Retinal pigment epithelial cell (primary cell): ENCODE measurements at regions not wholly inside any gene's neighbourhood (a gene's known extent, or its start where the extent isn't known, plus 50 kb on each side); places are given as distances from the start of the nearest gene placed in this dataset.

Source experiments
- DNase-seq: peaks from one replicate; pipeline ENCODE4 v3.0.0-alpha.2; 2010; ENCODE audit warnings: low read depth
- H3K4me3 ChIP-seq: 2 replicates; pipeline ENCODE4 v1.5.1; 2011; ENCODE audit warnings: mild to moderate bottlenecking, low read length, control low read depth, moderate library complexity
- TF ChIP-seq, protein P1 (sequence below): conservative IDR thresholded peaks from 2 replicates; pipeline ENCODE4 v1.5.1; 2011; ENCODE audit warnings: low read depth, low read length, control low read depth, inconsistent platforms

DNA sequence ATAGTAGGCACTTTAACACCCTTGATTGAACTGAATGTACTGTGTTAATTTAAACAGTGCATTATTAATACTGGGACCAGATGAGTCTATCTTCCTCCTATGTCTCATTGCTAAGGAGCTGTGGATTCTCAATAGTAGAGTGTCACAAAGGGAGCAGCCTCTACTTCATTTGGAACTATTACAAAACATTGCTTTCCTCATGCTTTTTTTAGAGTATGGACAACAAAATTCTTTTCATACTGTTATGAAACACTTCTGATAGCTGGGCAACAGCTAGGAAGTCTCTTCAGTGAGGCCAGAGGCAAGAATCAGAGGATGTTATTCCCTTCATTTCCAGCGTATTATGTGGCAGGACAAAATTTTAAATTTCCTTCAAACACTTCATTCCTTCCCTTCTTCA, 160.8 kb downstream of the FBXO8 start:
- H3K4me3 ChIP-seq = no peak overlapping the region
- TF ChIP-seq, protein P1, sequence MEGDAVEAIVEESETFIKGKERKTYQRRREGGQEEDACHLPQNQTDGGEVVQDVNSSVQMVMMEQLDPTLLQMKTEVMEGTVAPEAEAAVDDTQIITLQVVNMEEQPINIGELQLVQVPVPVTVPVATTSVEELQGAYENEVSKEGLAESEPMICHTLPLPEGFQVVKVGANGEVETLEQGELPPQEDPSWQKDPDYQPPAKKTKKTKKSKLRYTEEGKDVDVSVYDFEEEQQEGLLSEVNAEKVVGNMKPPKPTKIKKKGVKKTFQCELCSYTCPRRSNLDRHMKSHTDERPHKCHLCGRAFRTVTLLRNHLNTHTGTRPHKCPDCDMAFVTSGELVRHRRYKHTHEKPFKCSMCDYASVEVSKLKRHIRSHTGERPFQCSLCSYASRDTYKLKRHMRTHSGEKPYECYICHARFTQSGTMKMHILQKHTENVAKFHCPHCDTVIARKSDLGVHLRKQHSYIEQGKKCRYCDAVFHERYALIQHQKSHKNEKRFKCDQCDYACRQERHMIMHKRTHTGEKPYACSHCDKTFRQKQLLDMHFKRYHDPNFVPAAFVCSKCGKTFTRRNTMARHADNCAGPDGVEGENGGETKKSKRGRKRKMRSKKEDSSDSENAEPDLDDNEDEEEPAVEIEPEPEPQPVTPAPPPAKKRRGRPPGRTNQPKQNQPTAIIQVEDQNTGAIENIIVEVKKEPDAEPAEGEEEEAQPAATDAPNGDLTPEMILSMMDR = no peak
- DNase-seq = no peak

DNA sequence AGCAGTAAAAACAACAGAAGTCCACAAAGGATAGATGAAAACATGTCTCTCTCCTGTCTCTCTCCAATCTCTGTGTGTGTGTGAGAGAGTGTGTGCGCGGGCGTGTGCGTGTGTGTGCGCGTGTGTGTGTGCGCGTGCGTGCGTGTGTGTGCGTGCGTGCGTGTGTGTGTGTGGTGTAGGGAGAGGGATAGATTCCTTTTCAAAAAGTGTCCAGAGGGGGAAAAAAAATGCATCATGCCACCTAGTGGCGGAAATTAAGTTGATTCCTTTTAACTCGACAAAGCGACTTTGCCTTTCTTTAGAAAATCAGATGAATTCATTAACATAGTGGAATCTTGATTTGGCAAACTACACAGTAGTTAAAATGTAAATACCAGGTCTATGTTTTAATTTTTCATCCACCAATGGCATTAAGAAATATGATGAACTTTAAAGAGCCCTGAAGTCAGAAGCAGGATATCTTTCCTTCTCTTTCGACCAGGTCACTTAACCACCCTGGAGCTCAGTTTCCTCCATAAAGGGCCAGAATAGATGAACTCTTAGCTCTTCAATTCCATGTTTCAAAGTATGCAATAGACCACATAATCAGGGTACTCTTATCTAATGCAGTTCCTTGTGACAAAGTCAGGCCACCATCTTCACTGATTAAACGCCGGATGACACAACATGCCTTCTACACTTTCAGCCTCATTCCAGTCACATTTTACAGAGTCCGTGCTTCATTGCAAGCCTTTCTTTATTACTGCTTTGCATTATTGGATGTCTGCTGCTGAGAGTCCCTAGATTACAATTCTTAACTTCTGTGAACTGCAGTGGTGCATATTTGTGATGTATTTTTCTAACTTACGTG, 162.8 kb downstream of the FBXO8 start:
- peak; percentile 39 for DNase-seq
- TF ChIP-seq, protein P1 = peak; percentile 60
- H3K4me3 ChIP-seq = peak overlapping the region; percentile 41

DNA sequence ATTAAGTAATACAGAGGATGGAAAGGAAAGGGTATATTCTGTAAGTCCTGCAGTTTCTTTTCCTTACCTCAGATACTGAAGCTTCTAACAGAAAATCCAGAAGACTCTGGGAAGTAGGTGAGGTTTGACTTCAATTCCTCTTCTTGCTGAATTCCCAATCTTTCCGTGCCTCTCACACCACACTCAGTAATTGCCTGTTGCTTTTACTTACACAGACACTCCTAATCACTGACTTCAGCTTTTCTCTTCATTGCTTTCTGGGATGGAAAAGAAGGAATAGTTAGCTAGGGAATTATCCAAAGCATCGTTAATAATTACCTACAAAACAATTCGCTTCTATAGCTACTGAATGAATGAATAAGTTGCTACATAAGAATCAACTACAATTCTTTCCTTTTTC, 163.6 kb downstream of the FBXO8 start:
- DNase-seq = no peak
- TF ChIP-seq, protein P1 = no peak
- peak overlapping the region; percentile 41 for H3K4me3 ChIP-seq

DNA sequence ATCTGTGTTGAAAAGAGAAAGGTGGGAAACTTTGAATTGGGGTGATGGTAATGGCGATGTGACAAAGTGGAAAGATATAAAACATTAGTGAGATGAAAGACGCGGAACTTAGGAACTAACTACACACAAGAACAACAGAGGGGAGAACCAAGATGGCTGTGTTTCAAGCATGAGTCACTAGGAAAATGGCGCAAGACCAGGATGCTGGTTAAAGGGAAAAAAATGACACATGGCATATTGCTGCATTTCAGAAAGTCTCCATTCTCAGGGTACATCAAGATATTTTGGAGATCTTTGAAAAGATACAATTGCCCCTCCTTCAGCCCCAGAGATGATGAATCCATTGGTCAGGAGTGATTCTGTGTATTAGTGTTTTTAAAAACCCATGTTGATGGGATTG, 164.4 kb downstream of the FBXO8 start:
- TF ChIP-seq, protein P1 = no peak
- no peak overlapping the region for H3K4me3 ChIP-seq
- DNase-seq = no peak

DNA sequence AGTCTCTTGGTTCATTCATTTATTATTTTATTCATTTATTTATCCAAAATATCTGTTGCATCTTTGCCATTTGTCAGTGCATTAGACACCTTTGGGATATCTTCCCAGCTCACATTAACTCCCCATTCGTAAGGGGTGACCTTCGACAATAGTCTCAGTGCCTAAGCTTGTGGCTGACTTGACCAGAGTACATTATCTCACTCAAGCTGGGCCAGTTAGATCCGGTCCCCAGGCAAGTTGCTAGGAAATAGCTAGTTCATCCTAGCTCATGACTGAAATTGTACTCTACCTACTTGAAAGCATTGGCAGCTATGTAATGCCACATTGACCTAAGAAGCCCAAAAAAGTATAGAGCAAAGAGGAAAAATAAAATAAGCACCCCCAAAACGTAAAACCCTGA, 165.3 kb downstream of the FBXO8 start:
- DNase-seq = no peak
- H3K4me3 ChIP-seq = no peak overlapping the region
- TF ChIP-seq, protein P1 = no peak

DNA sequence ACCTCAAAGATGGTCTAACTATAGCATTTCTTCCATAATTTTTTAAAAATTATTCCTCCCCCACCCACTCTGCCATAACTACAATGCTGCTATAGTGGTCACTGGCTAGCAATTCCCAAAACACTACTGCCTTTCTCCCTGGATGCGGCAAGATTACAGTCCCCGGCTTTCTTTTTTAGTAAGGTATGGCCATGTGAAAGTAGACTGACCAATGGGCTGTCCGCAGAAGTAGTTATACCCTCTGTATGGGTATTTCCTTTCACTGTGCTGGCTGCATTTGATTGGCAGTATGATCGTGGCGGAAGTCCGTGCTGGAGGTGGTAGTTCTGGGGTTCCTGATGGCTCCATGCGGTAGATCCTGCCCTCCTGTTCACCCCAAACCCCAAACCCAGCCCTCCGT, 166.0 kb downstream of the FBXO8 start:
- no peak overlapping the region for H3K4me3 ChIP-seq
- TF ChIP-seq, protein P1 = no peak
- no peak for DNase-seq

DNA sequence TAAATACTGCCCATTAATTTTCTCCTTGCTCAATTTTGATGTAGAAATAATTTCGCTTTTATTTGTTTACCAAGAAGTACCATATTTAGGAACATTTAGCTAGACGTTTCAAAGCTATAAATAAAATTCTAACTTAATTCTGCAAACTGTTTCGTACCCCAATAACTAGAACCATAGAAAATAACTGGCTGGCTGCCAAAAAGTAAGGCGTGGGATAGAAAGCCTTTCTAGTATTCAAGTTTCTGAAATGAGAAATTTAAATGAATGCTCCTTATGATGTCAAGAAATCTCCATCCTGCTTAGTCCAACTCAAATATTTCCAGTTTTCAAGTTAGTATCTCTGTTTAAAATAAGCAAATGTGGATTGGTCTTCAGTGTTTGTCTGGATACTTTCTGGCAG, 167.4 kb downstream of the FBXO8 start:
- DNase-seq = no peak
- TF ChIP-seq, protein P1 = no peak
- no peak overlapping the region for H3K4me3 ChIP-seq
